SU-DHL-6 (cell line): ENCODE measurements at regions not wholly inside any gene's neighbourhood (a gene's known extent, or its start where the extent isn't known, plus 50 kb on each side); places are given as distances from the start of the nearest gene placed in this dataset.

Source experiments
- H2AFZ ChIP-seq: fragments of 200-600 bp; sonication (generic); 2 replicates; pipeline ENCODE4 v1.6.1; 2014; ENCODE audit warnings: low read depth, mild to moderate bottlenecking, moderate library complexity, mixed read lengths, antibody characterized with exemption, low read length; ENCODE audit not compliant: severe bottlenecking
- H3F3A ChIP-seq: fragments of 200-600 bp; shearing (Covaris generic); 2 replicates; pipeline ENCODE4 v1.6.0; 2016; ENCODE audit warnings: antibody characterized with exemption, mild to moderate bottlenecking; ENCODE audit not compliant: insufficient read depth
- H3K27ac ChIP-seq: fragments of 200-600 bp; sonication (generic); 2 replicates; pipeline ENCODE4 v1.5.1; 2016; ENCODE audit warnings: low read depth, mild to moderate bottlenecking, low read length, moderate library complexity, mixed read lengths
- H3K27me3 ChIP-seq: fragments of 200-600 bp; sonication (generic), shearing (Covaris generic); 2 replicates; pipeline ENCODE4 v1.6.0; 2014; ENCODE audit warnings: mild to moderate bottlenecking, low read length
- H3K36me3 ChIP-seq: fragments of 200-600 bp; sonication (generic); 2 replicates; pipeline ENCODE4 v1.6.1; 2014; ENCODE audit warnings: mild to moderate bottlenecking, low read length, mixed read lengths
- H3K4me2 ChIP-seq: fragments of 300-600, 200-600 bp; shearing (Covaris generic), sonication (generic); 2 replicates; pipeline ENCODE4 v1.6.0; 2014; ENCODE audit warnings: low read length, low read depth, mild to moderate bottlenecking; ENCODE audit not compliant: poor library complexity, severe bottlenecking
- H3K4me3 ChIP-seq: fragments of 200-600 bp; sonication (generic); 2 replicates; pipeline ENCODE4 v1.5.1; 2014; ENCODE audit warnings: antibody characterized with exemption, low read length, mild to moderate bottlenecking, mixed read lengths; ENCODE audit not compliant: insufficient read depth, poor library complexity, severe bottlenecking
- H3K79me2 ChIP-seq: fragments of 200-600 bp; sonication (generic); 2 replicates; pipeline ENCODE4 v1.6.1; 2014; ENCODE audit warnings: mild to moderate bottlenecking, low read length, moderate library complexity; ENCODE audit not compliant: insufficient read depth
- H3K9ac ChIP-seq: fragments of 200-600 bp; sonication (generic); 2 replicates; pipeline ENCODE4 v1.7.0; 2014; ENCODE audit warnings: mild to moderate bottlenecking, low read length
- H3K9me2 ChIP-seq: fragments of 200-600 bp; sonication (generic); replicated peaks from 2 replicates; pipeline ENCODE4 v1.6.1; 2014; ENCODE audit warnings: low read length; ENCODE audit not compliant: insufficient read depth
- H3K9me3 ChIP-seq: fragments of 200-600 bp; sonication (generic); 2 replicates; pipeline ENCODE4 v1.6.1; 2014; ENCODE audit warnings: low read length, mixed read lengths; ENCODE audit not compliant: insufficient read depth
- H4K20me1 ChIP-seq: fragments of 200-600 bp; sonication (generic); 2 replicates; pipeline ENCODE4 v1.6.1; 2014; ENCODE audit warnings: low read depth, mild to moderate bottlenecking, antibody characterized with exemption, low read length, moderate library complexity, mixed read lengths
- EZH2phosphoT487 ChIP-seq: fragments of 200-600 bp; sonication (generic), shearing (Covaris generic); conservative IDR thresholded peaks from 2 replicates; pipeline ENCODE4 v1.6.1; 2018; ENCODE audit warnings: mild to moderate bottlenecking, antibody characterized with exemption, low read length, moderate library complexity, mixed read lengths
- TF ChIP-seq, protein P1 (sequence below): fragments of 200-600 bp; sonication (generic); IDR thresholded peaks from one replicate; pipeline ENCODE4 v1.5.1; 2017; ENCODE audit warnings: antibody characterized with exemption, mild to moderate bottlenecking, low read length, moderate library complexity; ENCODE audit not compliant: insufficient read depth, poor library complexity, severe bottlenecking

DNA sequence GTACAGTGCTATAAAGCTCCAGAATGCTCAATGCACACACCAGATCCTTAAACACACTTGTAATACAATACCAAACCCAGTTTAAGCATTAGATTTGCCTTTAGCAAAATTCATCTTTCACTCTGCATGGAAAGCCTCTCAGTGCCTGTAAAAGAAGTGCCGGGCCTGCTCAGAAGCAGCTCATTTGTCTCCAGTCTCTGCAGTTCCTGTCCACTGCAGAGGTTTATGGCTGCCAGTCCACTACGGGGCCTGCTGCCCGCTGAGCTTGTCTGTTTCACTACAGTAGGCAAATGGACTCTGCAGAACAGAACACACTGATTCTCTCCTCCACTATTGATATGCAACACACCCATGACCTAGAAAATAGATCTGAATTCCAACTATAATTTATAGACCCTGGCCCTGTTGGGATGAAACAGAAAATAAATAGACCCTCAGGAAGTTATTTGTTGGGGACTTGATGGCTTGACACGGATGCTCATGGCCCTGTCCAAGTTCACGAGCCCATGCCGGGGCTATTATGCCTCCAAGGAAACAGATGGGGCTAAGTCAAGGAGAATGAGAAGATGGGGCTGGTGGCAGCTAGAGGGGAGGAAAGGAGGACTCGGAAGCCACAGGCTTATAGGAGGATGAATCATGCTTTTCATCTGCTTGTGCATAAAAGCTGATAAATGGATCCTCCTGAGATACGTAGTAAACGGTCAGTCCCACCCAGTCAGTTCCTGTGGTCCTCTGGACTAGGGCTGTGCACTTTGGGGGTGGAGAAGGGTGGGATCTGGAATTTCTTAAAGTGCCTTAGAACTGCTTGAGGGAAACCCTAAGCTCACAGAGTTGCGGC, 416.8 kb upstream of the TENM4 start:
- TF ChIP-seq, protein P1, sequence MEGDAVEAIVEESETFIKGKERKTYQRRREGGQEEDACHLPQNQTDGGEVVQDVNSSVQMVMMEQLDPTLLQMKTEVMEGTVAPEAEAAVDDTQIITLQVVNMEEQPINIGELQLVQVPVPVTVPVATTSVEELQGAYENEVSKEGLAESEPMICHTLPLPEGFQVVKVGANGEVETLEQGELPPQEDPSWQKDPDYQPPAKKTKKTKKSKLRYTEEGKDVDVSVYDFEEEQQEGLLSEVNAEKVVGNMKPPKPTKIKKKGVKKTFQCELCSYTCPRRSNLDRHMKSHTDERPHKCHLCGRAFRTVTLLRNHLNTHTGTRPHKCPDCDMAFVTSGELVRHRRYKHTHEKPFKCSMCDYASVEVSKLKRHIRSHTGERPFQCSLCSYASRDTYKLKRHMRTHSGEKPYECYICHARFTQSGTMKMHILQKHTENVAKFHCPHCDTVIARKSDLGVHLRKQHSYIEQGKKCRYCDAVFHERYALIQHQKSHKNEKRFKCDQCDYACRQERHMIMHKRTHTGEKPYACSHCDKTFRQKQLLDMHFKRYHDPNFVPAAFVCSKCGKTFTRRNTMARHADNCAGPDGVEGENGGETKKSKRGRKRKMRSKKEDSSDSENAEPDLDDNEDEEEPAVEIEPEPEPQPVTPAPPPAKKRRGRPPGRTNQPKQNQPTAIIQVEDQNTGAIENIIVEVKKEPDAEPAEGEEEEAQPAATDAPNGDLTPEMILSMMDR, result no peak
- TF ChIP-seq EZH2phosphoT487, result no peak
- Histone ChIP-seq H2AFZ (no peak overlapping the region), H3K4me3 (no peak overlapping the region), H3K9me2 (no peaks in the 10 kb centered on the region), H3K36me3 (no peaks in the 10 kb centered on the region), H4K20me1 (no peaks in the 10 kb centered on the region), H3K9ac (no peak overlapping the region), H3F3A (no peaks in the 10 kb centered on the region), H3K27me3 (no peaks in the 10 kb centered on the region), H3K4me2 (no peak overlapping the region), H3K9me3 (no peaks in the 10 kb centered on the region), H3K27ac (no peak overlapping the region), H3K79me2 (no peaks in the 10 kb centered on the region)

DNA sequence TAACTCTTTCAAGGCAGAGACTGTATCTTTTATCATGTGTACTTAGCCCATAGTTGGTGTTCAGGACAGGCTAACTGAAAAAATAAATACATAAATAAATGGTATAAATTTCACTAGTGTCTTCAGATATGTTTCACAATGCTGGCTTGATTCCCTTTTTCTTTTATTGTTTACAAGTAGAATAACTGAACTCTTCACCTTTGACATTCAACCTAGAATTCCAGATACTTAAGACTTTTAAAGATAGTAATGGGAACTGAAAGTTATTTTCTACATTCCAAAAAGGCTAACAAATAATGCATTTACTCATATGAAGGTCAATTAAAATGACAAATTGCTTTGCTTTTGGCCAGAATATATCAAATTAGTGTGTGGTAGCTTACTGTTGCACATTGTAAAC, 411.3 kb upstream of the TENM4 start:
- Histone ChIP-seq H3K36me3 (no peaks in the 10 kb centered on the region), H2AFZ (no peak overlapping the region), H3K9ac (no peak overlapping the region), H3K4me3 (no peak overlapping the region), H3K27ac (no peak overlapping the region), H3K79me2 (no peaks in the 10 kb centered on the region), H3K4me2 (no peak overlapping the region), H3K27me3 (no peaks in the 10 kb centered on the region), H3F3A (no peaks in the 10 kb centered on the region), H3K9me3 (no peaks in the 10 kb centered on the region), H4K20me1 (no peaks in the 10 kb centered on the region), H3K9me2 (no peaks in the 10 kb centered on the region)
- TF ChIP-seq, protein P1, result no peak
- TF ChIP-seq EZH2phosphoT487, result no peak

DNA sequence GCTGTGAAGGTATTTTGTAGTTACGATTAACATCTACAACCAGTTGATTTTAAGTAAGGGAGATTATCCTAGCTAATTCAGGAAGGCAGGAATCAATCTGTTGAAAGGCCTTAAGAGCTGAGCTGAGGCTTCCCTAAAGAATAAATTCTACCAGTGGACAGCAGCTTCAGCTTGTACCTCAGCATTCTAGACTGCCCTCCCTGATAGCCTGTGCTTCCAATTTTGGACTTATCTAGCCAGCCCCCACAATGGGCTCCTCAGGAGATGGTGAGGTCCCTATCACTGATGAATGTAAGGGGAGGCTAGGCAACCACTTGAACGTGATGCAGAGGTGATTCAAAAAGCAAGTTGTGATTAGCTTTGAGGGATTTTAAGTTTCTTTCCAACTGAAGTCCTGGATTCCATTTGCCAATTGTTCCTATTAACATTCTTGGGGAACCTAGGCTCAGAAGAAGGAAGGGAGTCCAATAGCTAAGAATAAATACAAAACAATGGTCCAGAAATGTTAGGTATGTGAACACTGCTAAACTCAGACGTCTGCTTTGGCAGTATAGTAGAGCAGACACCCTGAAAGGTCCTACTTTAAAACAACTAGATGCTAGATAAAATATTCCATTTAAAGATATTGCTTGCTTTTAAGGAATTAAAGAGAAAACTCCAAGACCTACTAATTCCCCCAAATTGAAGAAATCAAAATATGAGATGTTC, 404.3 kb upstream of the TENM4 start:
- Histone ChIP-seq H2AFZ (no peak overlapping the region), H3K36me3 (no peaks in the 10 kb centered on the region), H3F3A (no peaks in the 10 kb centered on the region), H3K4me3 (no peak overlapping the region), H3K79me2 (no peaks in the 10 kb centered on the region), H3K9me3 (no peaks in the 10 kb centered on the region), H3K4me2 (no peak overlapping the region), H3K9me2 (no peaks in the 10 kb centered on the region), H4K20me1 (no peaks in the 10 kb centered on the region), H3K9ac (no peak overlapping the region), H3K27ac (no peak overlapping the region), H3K27me3 (no peaks in the 10 kb centered on the region)
- TF ChIP-seq, protein P1, result no peak
- TF ChIP-seq EZH2phosphoT487, result no peak
